Mesenchymal stem cell (in vitro differentiated cells and primary cell): ENCODE measurements at regions not wholly inside any gene's neighbourhood (a gene's known extent, or its start where the extent isn't known, plus 50 kb on each side); places are given as distances from the start of the nearest gene placed in this dataset.
"Not testable (repeated sequence)": the region's sequence is repeated elsewhere in the genome, so short reads cannot be mapped to it uniquely, and the experiment has no call there.

Source experiments
- DNase-seq: peaks from one replicate; pipeline ENCODE4 v3.0.0-alpha.2; 2013
- H2AFZ ChIP-seq: one replicate; pipeline ENCODE4 v1.6.1; 2013; ENCODE audit warnings: low read depth, mild to moderate bottlenecking, control low read depth, inconsistent platforms, low read length, moderate library complexity
- H2AK5ac ChIP-seq: 2 replicates; pipeline ENCODE4 v1.6.1; 2013; ENCODE audit warnings: low read length, moderate library complexity, mild to moderate bottlenecking, inconsistent platforms; ENCODE audit not compliant: severe bottlenecking
- H2BK120ac ChIP-seq: one replicate; pipeline ENCODE4 v1.6.1; 2013; ENCODE audit warnings: low read depth, mild to moderate bottlenecking, inconsistent platforms, low read length, moderate library complexity
- H2BK12ac ChIP-seq, 2 experiments: one replicate each; pipeline ENCODE4 v1.6.1; 2013; ENCODE audit warnings: inconsistent platforms in 2 of 2, low read length in 2 of 2, mild to moderate bottlenecking in 2 of 2, moderate library complexity in 2 of 2, control low read depth in 1 of 2
- H2BK15ac ChIP-seq: one replicate; pipeline ENCODE4 v1.6.1; 2013; ENCODE audit warnings: mild to moderate bottlenecking, low read depth, inconsistent platforms; ENCODE audit not compliant: poor library complexity, severe bottlenecking
- H2BK5ac ChIP-seq: 2 replicates; pipeline ENCODE4 v1.6.1; 2013; ENCODE audit warnings: low read depth, mild to moderate bottlenecking, low read length, control low read depth, inconsistent platforms; ENCODE audit not compliant: poor library complexity, severe bottlenecking
- H3K14ac ChIP-seq, 2 experiments: one replicate each; pipeline ENCODE4 v1.6.1; 2013; ENCODE audit warnings: inconsistent platforms in 2 of 2, low read length in 2 of 2, control low read depth in 1 of 2, mild to moderate bottlenecking in 1 of 2, moderate library complexity in 1 of 2
- H3K18ac ChIP-seq, 2 experiments: one replicate each; pipeline ENCODE4 v1.6.1; 2013; ENCODE audit warnings: inconsistent platforms in 2 of 2, low read length in 2 of 2, control low read depth in 1 of 2, low read depth in 1 of 2, mild to moderate bottlenecking in 1 of 2
- H3K23ac ChIP-seq, 2 experiments: one replicate each; pipeline ENCODE4 v1.6.1; 2013; ENCODE audit warnings: inconsistent platforms in 2 of 2, low read length in 2 of 2, mild to moderate bottlenecking in 2 of 2, moderate library complexity in 2 of 2, control low read depth in 1 of 2
- H3K27ac ChIP-seq: 2 replicates; pipeline ENCODE4 v1.5.1; 2013; ENCODE audit warnings: mild to moderate bottlenecking, moderate library complexity, low read length, control low read depth, inconsistent platforms; ENCODE audit not compliant: poor library complexity, severe bottlenecking
- H3K27me3 ChIP-seq, 2 experiments: 2 replicates each; pipeline versions ENCODE4 v1.6.1 to v1.7.0; 2013; ENCODE audit warnings: low read length in 2 of 2, mild to moderate bottlenecking in 2 of 2, moderate library complexity in 2 of 2, control low read depth in 1 of 2, inconsistent platforms in 1 of 2; ENCODE audit not compliant: control insufficient read depth in 1 of 2, insufficient read depth in 1 of 2
- H3K36me3 ChIP-seq, 2 experiments: 2 replicates each; pipeline versions ENCODE4 v1.6.1 to v1.7.0; 2013; ENCODE audit warnings: low read length in 2 of 2, control low read depth in 1 of 2, inconsistent platforms in 1 of 2, low read depth in 1 of 2, mild to moderate bottlenecking in 1 of 2; ENCODE audit not compliant: insufficient read depth in 2 of 2, control insufficient read depth in 1 of 2
- H3K4ac ChIP-seq, 2 experiments: one replicate each; pipeline ENCODE4 v1.6.1; 2013; ENCODE audit warnings: inconsistent platforms in 2 of 2, low read length in 2 of 2, mild to moderate bottlenecking in 2 of 2, moderate library complexity in 2 of 2, control low read depth in 1 of 2, low read depth in 1 of 2
- H3K4me1 ChIP-seq: 2 replicates; pipeline ENCODE4 v1.6.1; 2013; ENCODE audit warnings: low read depth, low read length, control low read depth; ENCODE audit not compliant: control insufficient read depth, insufficient read depth
- H3K4me2 ChIP-seq: 2 replicates; pipeline ENCODE4 v1.6.1; 2013; ENCODE audit warnings: low read length, mild to moderate bottlenecking, inconsistent platforms; ENCODE audit not compliant: poor library complexity, severe bottlenecking
- H3K4me3 ChIP-seq, 2 experiments: 2 replicates each; pipeline versions ENCODE4 v1.5.1 to v1.7.0; 2013; ENCODE audit warnings: low read length in 2 of 2, mild to moderate bottlenecking in 2 of 2, control low read depth in 1 of 2, low read depth in 1 of 2; ENCODE audit not compliant: insufficient read depth in 1 of 2
- H3K79me1 ChIP-seq: replicated peaks from 2 replicates; pipeline ENCODE4 v1.6.1; 2013; ENCODE audit warnings: mild to moderate bottlenecking, control low read depth, low read length, inconsistent platforms; ENCODE audit not compliant: poor library complexity, severe bottlenecking
- H3K9ac ChIP-seq: 2 replicates; pipeline ENCODE4 v1.7.0; 2013; ENCODE audit warnings: mild to moderate bottlenecking, low read length, moderate library complexity
- H3K9me3 ChIP-seq: 2 replicates; pipeline ENCODE4 v1.7.0; 2013; ENCODE audit warnings: mild to moderate bottlenecking, low read length; ENCODE audit not compliant: control insufficient read depth
- H4K8ac ChIP-seq: one replicate; pipeline ENCODE4 v1.6.1; 2013; ENCODE audit warnings: inconsistent platforms, mild to moderate bottlenecking, low read length, moderate library complexity
- H4K91ac ChIP-seq: one replicate; pipeline ENCODE4 v1.6.1; 2013; ENCODE audit warnings: mild to moderate bottlenecking, low read length, inconsistent platforms
- WGBS: methylation state at CpG from one replicate; pipeline ENCODE4 v1.1.7; 2013; ENCODE audit warnings: mixed read lengths; 5-methylcytosine and 5-hydroxymethylcytosine counted together

GRCh38 chr22:15777150-15777549 lies 87.3 kb downstream of the POTEH start:
- not testable (repeated sequence) for H2BK12ac ChIP-seq, H3K14ac ChIP-seq, H3K36me3 ChIP-seq, H3K4me3 ChIP-seq, H2BK15ac ChIP-seq, H2BK5ac ChIP-seq, H3K27me3 ChIP-seq, H3K9ac ChIP-seq, H4K91ac ChIP-seq, H2AFZ ChIP-seq, H3K23ac ChIP-seq, H3K18ac ChIP-seq, H3K27ac ChIP-seq, DNase-seq, H3K4ac ChIP-seq, H3K79me1 ChIP-seq, H3K9me3 ChIP-seq, H2BK120ac ChIP-seq, H3K4me2 ChIP-seq, H4K8ac ChIP-seq, H2AK5ac ChIP-seq, H3K4me1 ChIP-seq
- no CpG with 5 or more reads among the region's 24 CpGs for WGBS

GRCh38 chr22:15777557-15777956 lies 87.7 kb downstream of the POTEH start:
- H3K4me1 ChIP-seq, H3K18ac ChIP-seq, H4K91ac ChIP-seq, H2BK15ac ChIP-seq, H3K23ac ChIP-seq, H2AK5ac ChIP-seq, H2AFZ ChIP-seq, H3K27ac ChIP-seq, H4K8ac ChIP-seq, H3K36me3 ChIP-seq, H2BK120ac ChIP-seq, H3K4me2 ChIP-seq, H3K9ac ChIP-seq, H3K9me3 ChIP-seq, H2BK12ac ChIP-seq, H3K14ac ChIP-seq, H3K27me3 ChIP-seq, H3K4ac ChIP-seq, H3K4me3 ChIP-seq, H3K79me1 ChIP-seq, DNase-seq, H2BK5ac ChIP-seq: not testable (repeated sequence)
- no CpG with 5 or more reads among the region's 19 CpGs for WGBS

- H4K8ac ChIP-seq, H3K79me1 ChIP-seq, H2AK5ac ChIP-seq, H2AFZ ChIP-seq, H3K4ac ChIP-seq, H2BK15ac ChIP-seq, DNase-seq, H3K27me3 ChIP-seq, H3K4me2 ChIP-seq, H3K27ac ChIP-seq, H3K36me3 ChIP-seq, H3K18ac ChIP-seq, H3K4me3 ChIP-seq, H3K4me1 ChIP-seq, H4K91ac ChIP-seq, H3K9me3 ChIP-seq, H2BK120ac ChIP-seq, H3K9ac ChIP-seq, H2BK5ac ChIP-seq, H2BK12ac ChIP-seq, H3K14ac ChIP-seq, H3K23ac ChIP-seq: not testable (repeated sequence)
- WGBS, result no CpG with 5 or more reads among the region's 6 CpGs
Observed at GRCh38 chr22:15778366-15778765, 88.5 kb downstream of the POTEH start.

- H3K79me1 ChIP-seq, H3K9ac ChIP-seq, H3K23ac ChIP-seq, H2BK5ac ChIP-seq, H2BK15ac ChIP-seq, H3K14ac ChIP-seq, H3K27me3 ChIP-seq, H3K9me3 ChIP-seq, H4K8ac ChIP-seq, H3K4ac ChIP-seq, H4K91ac ChIP-seq, H2AK5ac ChIP-seq, H3K4me3 ChIP-seq, H3K4me1 ChIP-seq, H3K27ac ChIP-seq, H2BK12ac ChIP-seq, H2AFZ ChIP-seq, H3K4me2 ChIP-seq, H3K36me3 ChIP-seq, H2BK120ac ChIP-seq, DNase-seq, H3K18ac ChIP-seq: not testable (repeated sequence)
- no CpG with 5 or more reads among the region's 1 CpG for WGBS
Observed at GRCh38 chr22:15781652-15782051, 91.8 kb downstream of the POTEH start.
